Skin of body (tissue), 1 donor: ENCODE measurements at regions not wholly inside any gene's neighbourhood (a gene's known extent, or its start where the extent isn't known, plus 50 kb on each side); places are given as distances from the start of the nearest gene placed in this dataset.
"Not testable (repeated sequence)": the region's sequence is repeated elsewhere in the genome, so short reads cannot be mapped to it uniquely, and the experiment has no call there.

Source experiments
- DNase-seq: peaks from one replicate; lab custom pipeline; 2025; lab: John Stamatoyannopoulos, UW

GRCh38 chr1:208709981-208710380, 465.8 kb upstream of the PLXNA2 start:
- DNase-seq = no peak

DNA sequence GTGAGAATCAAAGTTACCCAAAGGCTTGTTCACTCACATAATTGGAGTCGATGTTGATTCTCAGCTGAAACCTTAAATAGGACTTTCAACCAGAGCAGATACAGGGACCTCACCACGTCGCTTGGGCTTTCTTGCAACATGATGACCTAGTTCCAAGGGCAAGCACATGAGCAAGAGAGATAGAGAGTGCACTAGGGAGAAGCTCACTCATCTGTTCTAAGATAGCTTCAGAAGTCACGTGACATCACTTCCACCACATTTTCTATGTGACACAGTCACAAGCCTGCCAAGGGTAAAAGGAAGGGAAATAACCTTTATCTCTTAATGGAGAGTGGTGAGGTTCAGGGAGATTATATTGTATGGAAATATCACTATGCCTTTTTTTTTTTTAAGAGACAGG, 470.1 kb upstream of the PLXNA2 start:
- DNase-seq = no peak

DNA sequence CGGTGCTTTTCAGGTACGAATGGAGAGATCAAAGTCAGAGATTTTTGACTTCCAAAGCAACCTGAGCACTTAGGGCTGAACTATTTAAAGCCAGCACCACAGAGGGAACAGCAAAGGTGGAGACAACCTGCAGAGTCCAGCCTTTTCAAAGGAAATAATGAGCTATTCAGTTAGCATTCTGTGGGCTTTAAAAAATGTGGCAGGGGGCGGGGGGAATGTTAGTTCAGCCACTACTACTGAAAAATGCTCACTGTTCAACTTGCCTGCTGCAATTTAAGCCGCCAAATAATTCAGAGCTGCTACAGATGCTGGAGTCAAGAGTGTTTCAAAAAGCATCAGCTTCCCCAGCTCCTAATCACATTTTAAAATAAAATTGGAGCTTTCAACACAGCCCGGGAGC, 473.3 kb upstream of the PLXNA2 start:
- DNase-seq = no peak

DNA sequence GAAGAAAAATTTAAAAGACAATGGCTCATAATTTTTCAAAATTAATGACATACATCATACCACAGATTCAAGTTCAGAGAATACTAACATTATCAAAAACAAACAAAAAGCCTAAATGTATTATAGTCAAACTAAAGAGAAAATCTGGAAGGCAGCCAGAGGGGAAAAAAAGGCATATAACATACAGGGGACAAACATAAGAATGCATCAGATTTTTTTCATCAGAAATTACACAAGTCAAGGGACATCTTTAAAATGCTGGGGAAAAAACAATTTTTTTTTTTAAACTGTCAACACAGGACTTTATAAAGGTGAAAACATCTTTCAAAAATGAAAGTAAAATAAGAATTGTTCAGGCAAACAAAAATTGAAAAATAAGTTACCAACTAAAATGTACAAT, 478.4 kb upstream of the PLXNA2 start:
- DNase-seq = no peak

DNA sequence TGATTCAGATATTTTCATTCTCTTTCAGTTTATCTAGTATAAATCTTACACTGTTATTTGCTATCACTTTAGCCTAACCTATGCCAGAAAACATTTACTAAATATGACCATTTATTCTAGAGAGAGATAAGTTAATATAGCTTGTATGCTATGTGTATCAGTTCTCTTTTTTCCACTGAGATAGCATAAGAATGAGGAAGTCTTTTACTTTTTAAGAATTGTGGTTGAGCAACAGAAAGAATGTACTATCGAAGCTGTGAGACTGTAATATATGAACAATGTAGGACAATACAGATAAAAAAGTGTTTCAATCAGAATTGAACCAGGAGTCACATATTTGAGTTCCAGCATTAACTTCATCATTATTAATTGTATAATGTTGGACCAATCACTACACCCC, 479.9 kb upstream of the PLXNA2 start:
- DNase-seq = no peak

GRCh38 chr1:208728815-208729214, 484.6 kb upstream of the PLXNA2 start:
- no peak for DNase-seq

- DNase-seq = no peak
Observed at GRCh38 chr1:208731981-208732821, 488.0 kb upstream of the PLXNA2 start.

DNA sequence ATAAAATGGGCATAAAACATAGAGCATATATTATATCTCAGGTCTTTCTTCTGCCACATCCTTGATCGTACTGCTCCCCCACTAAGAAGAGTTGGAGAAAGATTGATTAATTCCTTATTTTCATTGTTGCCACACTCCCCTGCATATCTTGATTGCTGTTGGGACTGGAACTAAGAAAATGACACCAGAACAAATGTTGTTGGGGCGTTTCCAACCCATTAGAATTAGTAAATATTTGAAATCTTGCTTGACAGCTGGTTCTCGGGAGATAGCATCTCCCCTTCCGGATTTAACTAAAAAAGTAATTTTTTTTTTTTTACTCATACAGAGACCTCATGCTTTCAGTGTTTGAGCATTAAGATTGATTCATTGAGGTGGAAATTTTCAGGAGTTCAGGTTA, 493.0 kb upstream of the PLXNA2 start:
- no peak for DNase-seq

DNA sequence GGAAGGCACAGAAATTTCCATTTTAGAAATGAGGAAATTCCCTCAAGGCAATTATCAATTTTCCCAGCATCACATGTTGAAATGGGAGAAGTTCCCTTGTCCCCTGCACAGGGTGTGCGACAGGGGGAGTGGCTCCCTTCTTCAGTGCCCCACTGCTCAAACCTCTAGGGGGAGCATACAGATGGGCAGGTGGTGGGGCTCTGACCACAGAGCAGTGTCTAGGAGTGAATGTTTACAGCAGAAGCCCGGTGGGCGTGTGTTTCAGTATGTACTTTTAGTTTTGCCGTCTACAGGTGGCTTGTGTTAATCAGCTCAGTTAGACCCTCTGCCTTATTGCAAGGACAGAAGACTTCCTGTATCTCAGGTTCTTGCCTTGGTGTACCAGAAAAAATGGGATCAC, 493.7 kb upstream of the PLXNA2 start:
- DNase-seq = no peak

- DNase-seq = not testable (repeated sequence)
Observed at GRCh38 chr1:208739636-208740035, 495.5 kb upstream of the PLXNA2 start.

DNA sequence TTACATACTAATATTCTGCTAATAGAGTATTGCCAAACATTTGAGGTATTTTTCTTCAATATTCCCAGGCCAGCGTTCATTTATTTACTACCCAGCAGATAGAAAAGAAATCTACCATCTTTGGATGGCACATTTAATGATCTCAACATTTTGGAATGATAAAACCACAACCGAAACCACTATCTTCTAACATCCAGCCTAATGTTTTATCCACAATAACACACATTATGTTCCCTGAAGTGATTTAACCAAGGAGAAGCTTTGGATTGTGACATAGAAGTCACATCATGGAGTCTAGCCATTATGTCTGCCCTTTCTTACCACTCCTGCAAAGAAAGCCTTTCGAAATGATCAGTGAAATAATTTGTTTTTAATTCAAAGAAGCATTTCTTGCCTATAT, 497.1 kb upstream of the PLXNA2 start:
- no peak for DNase-seq

GRCh38 chr1:208743361-208743760, 499.2 kb upstream of the PLXNA2 start:
- DNase-seq = no peak

GRCh38 chr1:208747979-208748378, 503.8 kb upstream of the PLXNA2 start:
- no peak for DNase-seq

GRCh38 chr1:208748387-208749165, 504.4 kb upstream of the PLXNA2 start:
- no peak for DNase-seq

- no peak for DNase-seq
Observed at GRCh38 chr1:208756339-208756981, 512.3 kb upstream of the PLXNA2 start.

- DNase-seq = no peak
Observed at GRCh38 chr1:208757846-208758245, 513.7 kb upstream of the PLXNA2 start.

- DNase-seq = no peak
Observed at GRCh38 chr1:208759255-208759654, 515.1 kb upstream of the PLXNA2 start.

DNA sequence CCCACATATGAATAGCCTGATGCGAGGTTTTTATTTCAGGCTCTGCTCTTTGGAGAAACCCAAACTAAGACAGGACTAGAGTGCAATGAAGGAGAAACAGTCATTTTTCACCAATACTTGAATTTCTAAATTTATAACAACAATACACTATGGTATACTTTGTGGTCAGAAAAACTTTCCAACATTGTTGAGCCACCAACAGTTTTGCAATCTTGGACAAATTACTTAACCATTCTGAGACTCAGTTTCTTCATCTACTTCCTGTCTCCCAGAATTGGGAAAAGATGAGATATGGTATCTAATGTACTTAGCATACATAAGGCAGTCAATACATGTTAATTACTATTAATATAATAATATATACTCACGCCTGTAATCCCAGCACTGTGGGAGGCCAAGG, 519.8 kb upstream of the PLXNA2 start:
- no peak for DNase-seq

- DNase-seq = no peak
Observed at GRCh38 chr1:208766832-208767231, 522.6 kb upstream of the PLXNA2 start.

DNA sequence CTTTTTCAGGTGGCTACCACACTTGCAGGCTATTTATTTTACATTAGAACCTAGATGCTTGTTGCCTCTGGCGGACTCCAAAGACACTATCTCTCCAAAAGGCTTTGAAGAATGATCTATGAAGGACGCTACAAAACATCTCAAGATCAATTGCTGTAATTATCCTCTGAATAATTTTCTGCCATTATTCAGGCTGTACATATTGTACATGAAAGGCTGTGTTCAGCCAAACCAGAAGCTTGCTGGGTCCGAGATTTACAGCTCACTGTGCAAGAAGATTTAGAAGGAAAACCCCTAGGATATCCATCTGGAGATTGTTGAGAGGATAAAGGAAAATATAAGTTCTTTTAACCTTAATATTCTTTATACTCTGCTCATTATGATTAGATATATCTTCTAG, 523.6 kb upstream of the PLXNA2 start:
- DNase-seq = no peak

GRCh38 chr1:208772891-208773290, 528.7 kb upstream of the PLXNA2 start:
- DNase-seq = no peak

DNA sequence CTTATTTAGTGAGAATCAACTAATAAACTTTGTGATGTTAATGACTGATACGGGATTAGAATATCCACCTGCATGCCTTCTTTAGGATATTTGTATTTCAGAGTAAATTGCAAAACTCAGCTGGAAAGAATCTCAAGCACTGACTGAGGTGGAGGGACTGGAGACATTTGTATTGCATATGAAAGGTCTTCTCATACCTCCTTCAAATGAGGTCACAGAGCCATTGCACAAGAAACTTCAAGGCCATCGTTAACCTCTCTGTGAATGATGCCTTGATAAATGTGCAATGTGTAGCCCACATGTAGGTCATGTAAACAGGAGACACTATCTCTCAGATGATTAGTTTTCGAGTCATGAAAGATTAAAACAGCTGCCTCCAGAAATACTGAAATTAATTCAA, 531.7 kb upstream of the PLXNA2 start:
- no peak for DNase-seq
